ENCODE measurements at regions not wholly inside any gene's neighbourhood (a gene's known extent, or its start where the extent isn't known, plus 50 kb on each side); places are given as distances from the start of the nearest gene placed in this dataset.

DNA sequence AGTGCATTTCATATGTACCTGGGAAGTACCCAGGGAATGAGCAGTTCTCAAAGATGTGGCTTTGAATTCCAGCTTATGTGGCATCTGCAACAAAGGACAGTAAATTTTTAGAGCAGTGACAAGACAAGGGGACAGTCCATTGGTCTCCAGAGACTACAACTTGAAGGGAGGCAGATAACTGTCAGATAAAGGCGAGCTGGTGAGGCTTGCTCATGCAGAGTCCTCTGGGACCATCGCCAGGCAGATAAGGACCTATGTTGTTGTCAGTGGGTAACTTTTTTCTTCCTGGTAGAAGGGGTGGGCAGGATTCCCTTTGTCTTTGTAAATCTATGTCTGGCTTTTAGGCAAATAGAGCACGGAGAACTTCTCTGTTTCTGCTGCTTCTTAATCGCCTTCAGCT, 120.2 kb downstream of the ICE1 start:
- TF ChIP-seq CTCF (conservative IDR thresholded peaks at IDR 0.05; ENCODE audit: low read depth, low read length) (no peak), EZH2 (IDR thresholded peaks at IDR 0.05; ENCODE audit: low read length, unreplicated experiment) (no peak), EZH2phosphoT487 (IDR thresholded peaks at IDR 0.05; ENCODE audit: borderline replicate concordance, low read length) (no peak)

All from PC-3 (cell line).